Fibroblast of the aortic adventitia (primary cell): ENCODE measurements at regions not wholly inside any gene's neighbourhood (a gene's known extent, or its start where the extent isn't known, plus 50 kb on each side); places are given as distances from the start of the nearest gene placed in this dataset.

Source experiments
- DNase-seq: peaks from one replicate; pipeline ENCODE4 v3.0.0-alpha.2; 2010; ENCODE audit warnings: low read depth
- H3K4me3 ChIP-seq: 2 replicates; pipeline ENCODE4 v1.5.1; 2011; ENCODE audit warnings: low read depth, mild to moderate bottlenecking, control low read depth, low read length, moderate library complexity
- CTCF ChIP-seq: IDR thresholded peaks from 2 replicates; pipeline ENCODE4 v1.5.1; 2011; ENCODE audit warnings: mild to moderate bottlenecking, low read length, control low read depth, inconsistent platforms; ENCODE audit not compliant: insufficient read depth

GRCh38 chr18:73983970-73984369 is 163.7 kb downstream of the FBXO15 start:
- no peak overlapping the region for H3K4me3 ChIP-seq
- no peak for TF ChIP-seq CTCF
- DNase-seq, result no peak

GRCh38 chr18:73983496-73983895 is 164.1 kb downstream of the FBXO15 start:
- no peak for TF ChIP-seq CTCF
- H3K4me3 ChIP-seq, result no peak overlapping the region
- DNase-seq, result no peak

- TF ChIP-seq CTCF, result no peak
- no peak overlapping the region for H3K4me3 ChIP-seq
- DNase-seq, result peak; percentile 27
Observed at GRCh38 chr18:73981796-73982195, 165.8 kb downstream of the FBXO15 start.

- DNase-seq, result peak; percentile 9
- peak; percentile 25 for TF ChIP-seq CTCF
- H3K4me3 ChIP-seq, result no peak overlapping the region
Observed at GRCh38 chr18:73980289-73980979, 167.2 kb downstream of the FBXO15 start.

- H3K4me3 ChIP-seq, result no peak overlapping the region
- no peak for TF ChIP-seq CTCF
- DNase-seq, result peak; percentile 24
Observed at GRCh38 chr18:73979742-73980141, 167.9 kb downstream of the FBXO15 start.

- H3K4me3 ChIP-seq, result no peak overlapping the region
- no peak for DNase-seq
- no peak for TF ChIP-seq CTCF
Observed at GRCh38 chr18:73976433-73976832, 171.2 kb downstream of the FBXO15 start.

- DNase-seq, result no peak
- no peak for TF ChIP-seq CTCF
- no peak overlapping the region for H3K4me3 ChIP-seq
Observed at GRCh38 chr18:73975266-73975665, 172.4 kb downstream of the FBXO15 start.
